B cell (primary cell): ENCODE measurements at regions not wholly inside any gene's neighbourhood (a gene's known extent, or its start where the extent isn't known, plus 50 kb on each side); places are given as distances from the start of the nearest gene placed in this dataset.

Experiments used
- EZH2 ChIP-seq: IDR thresholded peaks from 2 replicates; pipeline ENCODE4 v1.6.1; 2012; ENCODE audit warnings: borderline replicate concordance, low read depth, mild to moderate bottlenecking, moderate library complexity, low read length; ENCODE audit not compliant: insufficient read depth, poor library complexity, severe bottlenecking
- TF ChIP-seq, protein P1 (sequence below): fragments of 200-600 bp; IDR thresholded peaks from one replicate; pipeline ENCODE4 v1.8.0; 2022; ENCODE audit warnings: antibody characterized with exemption, mild to moderate bottlenecking

DNA sequence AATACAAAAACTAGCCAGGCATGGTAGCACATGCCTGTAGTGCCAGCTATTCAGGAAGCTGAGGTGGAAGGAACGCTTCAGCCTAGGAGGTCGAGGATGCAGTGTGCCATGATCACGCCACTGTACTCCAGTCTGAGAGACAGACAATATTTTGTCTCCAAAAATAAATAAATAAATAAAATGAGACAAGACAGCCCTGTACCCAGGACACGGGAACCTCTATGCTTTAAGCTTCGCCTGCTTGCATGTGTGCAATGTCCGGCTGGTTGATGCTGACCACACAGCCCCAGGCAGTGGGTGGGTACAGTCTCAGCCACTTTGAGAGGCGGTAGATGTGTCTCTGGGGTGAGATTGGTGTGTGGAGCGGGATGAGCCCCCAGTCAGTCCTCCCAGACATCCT, 52.0 kb upstream of the MPEG1 start:
- TF ChIP-seq, protein P1, sequence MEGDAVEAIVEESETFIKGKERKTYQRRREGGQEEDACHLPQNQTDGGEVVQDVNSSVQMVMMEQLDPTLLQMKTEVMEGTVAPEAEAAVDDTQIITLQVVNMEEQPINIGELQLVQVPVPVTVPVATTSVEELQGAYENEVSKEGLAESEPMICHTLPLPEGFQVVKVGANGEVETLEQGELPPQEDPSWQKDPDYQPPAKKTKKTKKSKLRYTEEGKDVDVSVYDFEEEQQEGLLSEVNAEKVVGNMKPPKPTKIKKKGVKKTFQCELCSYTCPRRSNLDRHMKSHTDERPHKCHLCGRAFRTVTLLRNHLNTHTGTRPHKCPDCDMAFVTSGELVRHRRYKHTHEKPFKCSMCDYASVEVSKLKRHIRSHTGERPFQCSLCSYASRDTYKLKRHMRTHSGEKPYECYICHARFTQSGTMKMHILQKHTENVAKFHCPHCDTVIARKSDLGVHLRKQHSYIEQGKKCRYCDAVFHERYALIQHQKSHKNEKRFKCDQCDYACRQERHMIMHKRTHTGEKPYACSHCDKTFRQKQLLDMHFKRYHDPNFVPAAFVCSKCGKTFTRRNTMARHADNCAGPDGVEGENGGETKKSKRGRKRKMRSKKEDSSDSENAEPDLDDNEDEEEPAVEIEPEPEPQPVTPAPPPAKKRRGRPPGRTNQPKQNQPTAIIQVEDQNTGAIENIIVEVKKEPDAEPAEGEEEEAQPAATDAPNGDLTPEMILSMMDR = no peak
- TF ChIP-seq EZH2 = no peak
